LoVo (cell line): ENCODE measurements at regions not wholly inside any gene's neighbourhood (a gene's known extent, or its start where the extent isn't known, plus 50 kb on each side); places are given as distances from the start of the nearest gene placed in this dataset.
"Not testable (repeated sequence)": the region's sequence is repeated elsewhere in the genome, so short reads cannot be mapped to it uniquely, and the experiment has no call there.

Source experiments
- DNase-seq: peaks from one replicate; pipeline ENCODE4 v3.0.0-alpha.2; 2016; ENCODE audit warnings: low spot score

GRCh38 chr12:107144441-107144840 is 51.1 kb upstream of the CRY1 start:
- no peak for DNase-seq

- no peak for DNase-seq
Measured at GRCh38 chr12:107144990-107145389, 51.6 kb upstream of the CRY1 start.

GRCh38 chr12:107145397-107145796 is 52.0 kb upstream of the CRY1 start:
- no peak for DNase-seq

GRCh38 chr12:107148107-107148506 is 54.8 kb upstream of the CRY1 start:
- DNase-seq = no peak

GRCh38 chr12:107152315-107152714 is 59.0 kb upstream of the CRY1 start:
- DNase-seq = no peak

GRCh38 chr12:107159384-107159900 is 66.1 kb upstream of the CRY1 start:
- DNase-seq = no peak

GRCh38 chr12:107163413-107163812 is 70.1 kb upstream of the CRY1 start:
- no peak for DNase-seq

GRCh38 chr12:107164392-107164791 is 71.0 kb upstream of the CRY1 start:
- no peak for DNase-seq

- peak; percentile 17 for DNase-seq
Measured at GRCh38 chr12:107165581-107165980, 72.2 kb upstream of the CRY1 start.

GRCh38 chr12:107167756-107168155 is 74.4 kb upstream of the CRY1 start:
- DNase-seq = no peak

GRCh38 chr12:107169200-107169599 is 75.9 kb upstream of the CRY1 start:
- DNase-seq = no peak

GRCh38 chr12:107178776-107179175 is 85.4 kb upstream of the CRY1 start:
- no peak for DNase-seq

- no peak for DNase-seq
Measured at GRCh38 chr12:107179871-107180270, 86.5 kb upstream of the CRY1 start.

- no peak for DNase-seq
Measured at GRCh38 chr12:107180272-107180671, 86.9 kb upstream of the CRY1 start.

- no peak for DNase-seq
Measured at GRCh38 chr12:107184359-107184930, 91.1 kb upstream of the CRY1 start.

GRCh38 chr12:107196681-107197080 is 103.3 kb upstream of the CRY1 start:
- no peak for DNase-seq

- DNase-seq = peak; percentile 12
Measured at GRCh38 chr12:107200394-107200793, 107.0 kb upstream of the CRY1 start.

- no peak for DNase-seq
Measured at GRCh38 chr12:107207931-107208525, 114.7 kb upstream of the CRY1 start.

GRCh38 chr12:107209700-107210099 is 116.4 kb upstream of the CRY1 start:
- DNase-seq = not testable (repeated sequence)

GRCh38 chr12:107214373-107214773 is 121.0 kb upstream of the CRY1 start:
- DNase-seq = peak; percentile 32

- DNase-seq = not testable (repeated sequence)
Measured at GRCh38 chr12:107216411-107216810, 123.1 kb upstream of the CRY1 start.

- DNase-seq = no peak
Measured at GRCh38 chr12:107219301-107219700, 126.0 kb upstream of the CRY1 start.

GRCh38 chr12:107221913-107222312 is 128.6 kb upstream of the CRY1 start:
- DNase-seq = no peak

- DNase-seq = no peak
Measured at GRCh38 chr12:107223821-107224220, 130.5 kb upstream of the CRY1 start.
